OCI-LY1 (cell line): ENCODE measurements at regions not wholly inside any gene's neighbourhood (a gene's known extent, or its start where the extent isn't known, plus 50 kb on each side); places are given as distances from the start of the nearest gene placed in this dataset.

ENCODE experiments used
- H2AFZ ChIP-seq: fragments of 200-600 bp; sonication (generic), shearing (Covaris generic); 2 replicates; pipeline ENCODE4 v1.6.0; 2014; ENCODE audit warnings: antibody characterized with exemption, mild to moderate bottlenecking, low read length
- H3F3A ChIP-seq: fragments of 200-600 bp; sonication (generic), shearing (Covaris generic); 2 replicates; pipeline ENCODE4 v1.6.0; 2014; ENCODE audit warnings: mild to moderate bottlenecking, antibody characterized with exemption, low read length, moderate library complexity; ENCODE audit not compliant: insufficient read depth
- H3K27ac ChIP-seq: fragments of 200-600 bp; sonication (generic); 2 replicates; pipeline ENCODE4 v1.5.1; 2014; ENCODE audit warnings: low read length, mixed run types, mild to moderate bottlenecking, low read depth; ENCODE audit not compliant: poor library complexity, severe bottlenecking
- H3K27me3 ChIP-seq: fragments of 200-600 bp; sonication (generic); 2 replicates; pipeline ENCODE4 v1.6.0; 2014; ENCODE audit warnings: antibody characterized with exemption, mild to moderate bottlenecking, low read length, moderate library complexity; ENCODE audit not compliant: insufficient read depth
- H3K36me3 ChIP-seq: fragments of 200-600 bp; sonication (generic); 2 replicates; pipeline ENCODE4 v1.6.1; 2014; ENCODE audit warnings: mild to moderate bottlenecking, antibody characterized with exemption, low read length, moderate library complexity, mixed read lengths; ENCODE audit not compliant: insufficient read depth
- H3K4me1 ChIP-seq: fragments of 200-600 bp; sonication (generic); 2 replicates; pipeline ENCODE4 v1.5.1; 2014; ENCODE audit warnings: mild to moderate bottlenecking, low read length, moderate library complexity; ENCODE audit not compliant: insufficient read depth, severe bottlenecking
- H3K4me2 ChIP-seq: fragments of 200-600 bp; sonication (generic), shearing (Covaris generic); 2 replicates; pipeline ENCODE4 v1.6.1; 2014; ENCODE audit warnings: low read length
- H3K4me3 ChIP-seq: fragments of 200-600 bp; sonication (generic); 2 replicates; pipeline ENCODE4 v1.5.1; 2014; ENCODE audit warnings: low read length, low read depth, mild to moderate bottlenecking, mixed read lengths; ENCODE audit not compliant: poor library complexity, severe bottlenecking
- H3K79me2 ChIP-seq: fragments of 200-600 bp; shearing (Covaris generic); 2 replicates; pipeline ENCODE4 v1.6.1; 2016; ENCODE audit warnings: mixed run types, low read length, mixed read lengths; ENCODE audit not compliant: insufficient read depth
- H3K9ac ChIP-seq: fragments of 200-600 bp; sonication (generic), shearing (Covaris generic); 2 replicates; pipeline ENCODE4 v1.6.1; 2014; ENCODE audit warnings: mild to moderate bottlenecking, low read length, mixed read lengths
- H3K9me2 ChIP-seq: fragments of 200-600 bp; sonication (generic), shearing (Covaris generic); 2 replicates; pipeline ENCODE4 v1.6.1; 2014; ENCODE audit warnings: low read depth, mild to moderate bottlenecking, low read length, mixed read lengths
- H3K9me3 ChIP-seq: fragments of 200-600 bp; shearing (Covaris generic); 2 replicates; pipeline ENCODE4 v1.6.1; 2014; ENCODE audit warnings: low read length, mixed read lengths
- H4K20me1 ChIP-seq: fragments of 200-600 bp; sonication (generic), shearing (Covaris generic); 2 replicates; pipeline ENCODE4 v1.6.0; 2016; ENCODE audit warnings: mild to moderate bottlenecking, low read length; ENCODE audit not compliant: insufficient read depth
- CTCF ChIP-seq: fragments of 200-600 bp; sonication (generic), shearing (Covaris generic); IDR thresholded peaks from 2 replicates; pipeline ENCODE4 v1.5.1; 2017; ENCODE audit warnings: mild to moderate bottlenecking, antibody characterized with exemption, low read length, moderate library complexity, mixed read lengths
- EZH2 ChIP-seq: fragments of 200-600 bp; sonication (generic), shearing (Covaris generic); IDR thresholded peaks from 2 replicates; pipeline ENCODE4 v1.8.0; 2017; ENCODE audit warnings: borderline replicate concordance, mixed run types, mild to moderate bottlenecking, antibody characterized with exemption, low read length, moderate library complexity, mixed read lengths

- Histone ChIP-seq H2AFZ (no peak overlapping the region), H3K9me3 (no peaks in the 10 kb centered on the region), H3K4me2 (no peak overlapping the region), H3K9ac (no peak overlapping the region), H4K20me1 (no peaks in the 10 kb centered on the region), H3K27me3 (no peaks in the 10 kb centered on the region; the same call in none of the 2 replicates), H3K4me3 (no peak overlapping the region), H3K4me1 (no peaks in the 10 kb centered on the region), H3K9me2 (no peaks in the 10 kb centered on the region), H3K36me3 (no peaks in the 10 kb centered on the region), H3K27ac (no peak overlapping the region), H3F3A (no peaks in the 10 kb centered on the region), H3K79me2 (no peaks in the 10 kb centered on the region)
- TF ChIP-seq CTCF = no peak
- no peak for TF ChIP-seq EZH2
Observed at GRCh38 chr6:6091608-6092002, 84.9 kb upstream of the NRN1 start.

DNA sequence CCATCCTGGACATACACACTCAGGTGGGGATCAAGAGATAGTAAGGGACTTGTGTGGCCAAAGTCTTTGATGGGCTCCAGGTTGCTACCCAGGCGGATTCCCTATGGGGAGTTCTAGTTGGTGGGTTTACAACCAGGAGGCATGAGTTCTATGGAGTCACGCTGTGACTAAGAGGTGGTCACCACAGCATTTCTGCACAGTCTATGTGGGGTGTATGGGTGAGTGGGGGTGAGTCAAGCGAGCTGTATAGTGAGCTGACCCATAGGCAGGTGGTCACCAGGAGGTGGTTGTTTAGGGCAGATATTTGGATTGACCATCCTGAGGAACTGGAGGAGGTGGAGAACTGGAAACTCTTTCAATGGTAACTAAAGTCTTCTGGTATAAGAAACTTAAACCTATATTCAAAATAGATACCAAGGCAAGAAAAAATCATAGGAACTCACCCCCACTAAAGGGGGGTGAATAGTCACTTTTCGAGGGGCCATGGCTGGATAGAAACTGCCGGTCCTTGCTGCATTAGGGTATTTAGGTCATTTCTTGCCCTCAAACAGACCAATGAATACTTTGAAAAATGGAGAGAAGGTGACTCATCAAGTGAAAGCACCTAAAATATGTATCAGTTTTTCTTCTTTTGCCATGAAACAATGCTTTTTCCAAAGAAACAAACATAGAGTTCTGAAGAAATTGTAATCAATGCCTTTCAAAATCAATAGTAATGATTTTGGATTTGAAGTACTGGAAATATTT is 84.3 kb upstream of the NRN1 start:
- Histone ChIP-seq H3K4me2 (no peak overlapping the region), H3F3A (no peaks in the 10 kb centered on the region), H3K27ac (no peak overlapping the region), H2AFZ (no peak overlapping the region), H3K9me2 (no peaks in the 10 kb centered on the region), H3K36me3 (no peaks in the 10 kb centered on the region), H3K4me3 (no peak overlapping the region), H3K27me3 (no peaks in the 10 kb centered on the region; the same call in none of the 2 replicates), H3K79me2 (no peaks in the 10 kb centered on the region), H3K9me3 (no peaks in the 10 kb centered on the region), H4K20me1 (no peaks in the 10 kb centered on the region), H3K4me1 (no peaks in the 10 kb centered on the region), H3K9ac (no peak overlapping the region)
- TF ChIP-seq EZH2 (no peak), CTCF (no peak)

GRCh38 chr6:6085928-6086668 is 79.4 kb upstream of the NRN1 start:
- Histone ChIP-seq H3K36me3 (no peaks in the 10 kb centered on the region), H3K9ac (no peak overlapping the region), H3K9me2 (no peaks in the 10 kb centered on the region), H3K4me3 (no peak overlapping the region), H3K4me1 (no peaks in the 10 kb centered on the region), H3K4me2 (no peak overlapping the region), H3K27me3 (no peaks in the 10 kb centered on the region; the same call in none of the 2 replicates), H3F3A (no peaks in the 10 kb centered on the region), H3K79me2 (no peaks in the 10 kb centered on the region), H4K20me1 (no peaks in the 10 kb centered on the region), H3K27ac (no peak overlapping the region), H2AFZ (no peak overlapping the region), H3K9me3 (0 out of 2 replicates have a peak, but pooled peaks cover 6% of the 10 kb centered on the region)
- no peak for TF ChIP-seq EZH2
- no peak for TF ChIP-seq CTCF
